ENCODE measurements at regions not wholly inside any gene's neighbourhood (a gene's known extent, or its start where the extent isn't known, plus 50 kb on each side); places are given as distances from the start of the nearest gene placed in this dataset.

DNA sequence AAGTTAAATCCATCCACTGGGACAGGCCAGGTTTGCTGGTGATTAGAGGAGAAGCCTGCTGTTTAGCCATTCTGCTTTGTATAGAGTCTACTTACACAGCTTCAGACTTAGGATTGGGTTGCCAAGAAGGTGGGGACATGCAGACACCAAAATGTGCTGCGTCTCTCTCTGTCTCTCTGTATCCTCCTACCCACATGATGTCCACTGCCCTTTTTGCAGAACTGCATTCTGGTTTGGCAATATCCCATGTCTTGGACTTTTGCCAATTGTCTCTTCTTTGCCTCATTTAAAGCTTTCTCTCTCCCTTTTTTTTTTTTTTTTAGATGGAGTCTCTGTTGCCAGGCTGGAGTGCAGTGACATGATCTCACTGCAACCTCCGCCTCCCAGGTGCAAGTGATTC, 261.1 kb upstream of the FN1 start:
- no peak for DNase-seq (ENCODE audit: low read depth in 4 of 4, low spot score in 2 of 4)

DNA sequence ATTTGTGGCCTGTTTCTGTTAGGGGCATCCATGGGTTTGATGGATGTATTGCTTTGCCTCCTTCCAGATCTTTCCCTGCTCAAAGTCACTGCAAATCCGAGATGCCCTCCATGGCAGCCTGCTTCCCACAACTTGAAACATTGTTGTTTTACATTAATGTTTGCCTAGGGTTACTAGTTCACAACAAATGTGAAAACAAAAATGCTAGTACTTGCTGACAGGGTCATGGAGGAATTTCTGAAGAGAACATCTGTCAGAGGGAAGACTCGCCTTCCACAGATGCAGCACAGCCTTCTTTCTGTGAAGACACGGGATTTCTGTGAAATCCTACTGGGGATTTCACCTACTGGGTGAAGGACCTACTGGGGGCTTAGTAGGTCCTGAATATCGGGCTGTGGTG, 260.0 kb upstream of the FN1 start:
- no peak for DNase-seq (ENCODE audit: low read depth in 4 of 4, low spot score in 2 of 4)

DNA sequence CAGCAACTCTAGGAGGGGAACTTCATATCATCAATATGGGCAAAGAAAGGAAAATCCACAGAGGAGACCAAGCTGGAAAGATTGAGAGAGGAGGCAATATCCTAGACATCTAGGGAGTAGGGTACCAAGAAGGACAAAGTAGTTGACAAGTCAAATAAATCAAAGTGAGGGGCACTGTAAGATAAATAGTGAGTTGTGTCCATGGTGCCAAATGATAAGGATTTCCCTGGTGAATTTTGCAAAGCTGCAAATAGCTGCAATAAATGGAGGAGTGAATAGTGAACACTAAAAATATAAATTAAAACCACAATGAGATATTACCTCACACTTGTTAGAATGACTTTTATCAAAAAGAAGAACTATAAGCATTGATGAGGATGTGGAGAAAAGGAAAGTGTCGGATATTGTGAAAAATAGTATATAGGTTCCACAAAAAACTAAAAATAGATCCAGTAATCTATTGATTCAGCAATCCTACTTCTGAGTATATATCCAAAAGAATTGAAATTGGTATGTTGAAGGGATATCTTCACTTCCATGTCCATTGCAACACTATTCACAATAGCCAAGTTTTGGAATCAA, 258.2 kb upstream of the FN1 start:
- DNase-seq (ENCODE audit: low read depth in 4 of 4, low spot score in 2 of 4): no peak

DNA sequence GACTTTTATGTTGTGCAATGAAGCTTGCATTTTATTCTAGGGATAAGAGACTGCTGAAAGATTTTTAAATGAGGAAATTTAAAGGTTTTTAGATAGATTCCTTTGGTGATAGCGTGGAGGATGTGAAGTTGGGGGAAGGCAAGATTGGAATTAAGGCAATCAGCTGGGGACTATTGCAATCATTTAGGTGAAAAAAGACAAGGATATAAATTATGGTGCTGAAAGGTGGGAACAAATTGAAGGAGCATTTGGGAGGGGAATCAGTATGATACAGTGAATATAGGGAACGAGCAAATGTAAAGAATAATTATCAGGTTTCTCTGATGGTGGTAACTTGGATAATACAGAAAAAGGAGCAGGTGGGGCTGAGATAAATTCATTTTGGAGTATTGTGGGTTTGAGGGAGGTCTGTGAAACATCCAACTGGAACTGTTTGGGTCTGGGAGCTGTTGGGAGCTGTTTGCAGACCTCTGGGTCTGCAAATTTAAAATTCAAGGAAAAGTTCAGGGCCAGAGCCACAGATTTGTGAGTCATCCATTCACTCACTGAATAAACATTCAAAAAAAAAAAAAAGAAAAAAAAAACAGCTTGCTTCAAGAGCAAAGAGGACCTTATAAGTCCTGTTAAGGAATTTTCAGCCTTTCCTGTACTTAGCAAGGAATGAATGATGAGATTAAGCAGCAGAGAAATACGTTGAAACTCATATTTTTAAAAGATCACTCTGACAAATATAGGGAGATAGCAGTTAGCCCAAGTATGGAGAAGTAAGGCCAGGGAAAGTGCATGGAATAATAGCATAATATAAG, 257.5 kb upstream of the FN1 start:
- no peak for DNase-seq (ENCODE audit: low read depth in 4 of 4, low spot score in 2 of 4)

DNA sequence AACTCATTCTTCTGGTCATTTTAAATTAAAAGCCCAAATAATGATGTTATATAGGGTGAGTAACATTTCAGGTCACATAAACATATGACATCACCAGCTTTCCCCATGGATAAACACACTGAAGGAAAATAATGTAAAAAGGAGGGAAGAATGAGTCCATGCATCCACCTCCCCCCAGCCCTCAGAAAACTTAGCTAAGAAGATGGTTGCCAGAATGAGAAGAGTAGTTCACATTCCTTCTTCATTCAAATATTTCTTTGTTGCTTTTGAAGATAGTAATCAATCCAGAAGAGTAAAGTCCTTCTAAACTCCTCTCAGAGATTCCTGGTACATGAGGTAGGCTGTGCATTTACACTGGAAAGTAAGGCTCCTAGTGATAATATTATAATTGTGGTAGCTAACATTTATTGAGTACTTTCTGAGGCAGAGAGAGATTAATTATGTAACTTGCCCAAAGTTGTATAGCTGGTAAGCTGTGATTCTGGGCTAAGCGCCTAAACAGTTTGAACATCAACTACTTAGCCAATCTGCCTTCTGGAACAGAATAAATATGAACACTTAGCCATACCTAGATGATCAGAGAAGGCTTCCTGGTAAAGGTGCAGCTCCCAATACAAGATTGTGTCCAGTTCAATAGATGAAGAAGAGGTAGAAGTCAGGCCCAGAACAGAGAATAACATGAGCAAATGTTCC, 256.7 kb upstream of the FN1 start:
- no peak for DNase-seq (ENCODE audit: low read depth in 4 of 4, low spot score in 2 of 4)

DNA sequence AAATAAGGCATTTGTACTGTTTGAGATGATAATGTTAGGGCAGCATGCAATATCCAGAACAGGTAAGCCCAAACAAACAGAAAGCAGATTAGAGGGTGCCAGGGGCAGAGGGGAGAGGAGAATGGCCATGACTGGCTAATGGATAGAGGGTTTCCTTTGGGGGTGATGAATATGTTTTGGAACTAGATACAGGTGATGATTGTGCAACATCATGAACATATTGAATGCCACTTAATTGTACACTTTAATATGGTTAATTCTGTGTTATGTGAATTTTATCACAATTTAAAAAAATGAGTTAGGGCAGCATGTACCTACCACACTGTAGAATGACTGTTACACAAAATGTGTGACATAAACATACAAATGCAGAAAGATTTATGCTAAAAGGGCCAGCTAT, 255.5 kb upstream of the FN1 start:
- DNase-seq (ENCODE audit: low read depth in 4 of 4, low spot score in 2 of 4): no peak

DNA sequence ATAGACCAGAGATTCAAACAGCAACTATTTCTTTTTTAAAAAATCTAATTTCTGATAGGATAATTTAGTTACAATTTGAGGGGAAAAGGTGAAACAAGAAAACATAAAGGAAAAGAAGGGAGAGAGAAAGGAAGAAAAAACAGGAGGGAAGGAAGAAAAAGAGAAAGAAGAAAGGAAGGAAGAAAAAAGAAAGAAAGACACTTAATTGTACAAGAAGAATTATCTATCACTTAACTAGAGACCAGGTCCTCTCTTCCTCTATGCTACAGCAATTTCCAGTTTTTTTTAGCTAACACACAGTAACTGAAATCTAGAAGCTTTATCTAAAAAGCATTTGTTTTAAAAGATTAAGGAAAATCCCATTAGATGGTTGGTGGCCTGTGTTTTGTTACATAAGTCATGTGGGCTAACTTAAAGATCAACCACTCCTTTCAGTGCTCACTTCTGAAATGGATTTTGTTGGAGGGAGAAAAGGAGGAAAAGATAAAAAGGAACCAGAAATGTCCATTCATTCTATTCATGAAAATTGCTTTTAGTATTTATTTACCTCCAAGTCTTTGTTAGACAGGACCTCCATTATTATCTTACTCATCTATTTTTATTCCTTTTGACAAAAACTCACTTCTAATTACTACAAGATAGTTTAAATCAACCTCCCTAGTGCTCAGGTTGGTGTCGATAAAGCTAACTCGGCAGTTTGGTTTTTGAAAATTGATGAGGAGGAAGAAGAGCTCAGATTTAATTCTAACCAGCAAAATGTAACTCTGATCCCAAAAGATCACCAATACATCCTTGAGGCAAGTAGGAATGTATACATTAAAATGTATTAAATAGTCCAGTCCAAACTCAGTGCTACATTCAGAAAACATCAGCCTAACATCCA, 251.5 kb upstream of the FN1 start:
- no peak for DNase-seq (ENCODE audit: low read depth in 4 of 4, low spot score in 2 of 4)

DNA sequence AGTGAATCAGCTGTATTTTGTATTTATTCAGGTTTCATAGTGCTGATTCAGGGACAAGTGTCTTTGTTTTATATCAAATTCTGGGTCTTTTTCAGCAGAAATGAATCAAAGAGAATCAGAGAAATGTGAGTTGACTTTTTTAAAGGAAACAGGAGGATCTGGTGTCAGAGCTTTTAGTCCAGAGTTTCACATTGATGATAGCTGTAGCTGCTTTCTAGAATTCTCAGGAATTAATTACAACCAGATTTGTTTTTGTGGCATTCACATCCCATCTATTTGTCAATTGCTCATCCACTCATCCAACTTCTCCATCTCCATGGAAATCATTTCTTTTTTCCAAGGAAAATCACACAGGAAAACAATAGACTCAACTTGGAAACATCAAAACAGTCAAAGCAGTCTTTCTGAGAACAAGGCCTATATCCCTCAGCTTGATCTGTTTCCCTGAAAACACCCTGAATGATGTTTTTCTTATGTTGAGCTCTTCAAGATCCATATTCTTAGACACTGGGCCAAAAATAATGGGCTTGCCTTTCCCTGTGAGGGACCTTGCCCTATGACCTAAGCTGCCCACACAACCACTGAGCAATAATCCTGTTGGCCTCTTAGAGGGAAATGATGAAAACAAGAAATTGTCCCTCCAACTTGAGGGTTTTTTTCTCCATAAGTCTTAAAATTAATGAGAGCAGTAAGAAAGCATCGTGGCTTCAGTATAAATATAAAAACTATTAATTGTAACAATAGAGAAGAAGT, 249.5 kb upstream of the FN1 start:
- DNase-seq (ENCODE audit: low read depth in 4 of 4, low spot score in 2 of 4): no peak

DNA sequence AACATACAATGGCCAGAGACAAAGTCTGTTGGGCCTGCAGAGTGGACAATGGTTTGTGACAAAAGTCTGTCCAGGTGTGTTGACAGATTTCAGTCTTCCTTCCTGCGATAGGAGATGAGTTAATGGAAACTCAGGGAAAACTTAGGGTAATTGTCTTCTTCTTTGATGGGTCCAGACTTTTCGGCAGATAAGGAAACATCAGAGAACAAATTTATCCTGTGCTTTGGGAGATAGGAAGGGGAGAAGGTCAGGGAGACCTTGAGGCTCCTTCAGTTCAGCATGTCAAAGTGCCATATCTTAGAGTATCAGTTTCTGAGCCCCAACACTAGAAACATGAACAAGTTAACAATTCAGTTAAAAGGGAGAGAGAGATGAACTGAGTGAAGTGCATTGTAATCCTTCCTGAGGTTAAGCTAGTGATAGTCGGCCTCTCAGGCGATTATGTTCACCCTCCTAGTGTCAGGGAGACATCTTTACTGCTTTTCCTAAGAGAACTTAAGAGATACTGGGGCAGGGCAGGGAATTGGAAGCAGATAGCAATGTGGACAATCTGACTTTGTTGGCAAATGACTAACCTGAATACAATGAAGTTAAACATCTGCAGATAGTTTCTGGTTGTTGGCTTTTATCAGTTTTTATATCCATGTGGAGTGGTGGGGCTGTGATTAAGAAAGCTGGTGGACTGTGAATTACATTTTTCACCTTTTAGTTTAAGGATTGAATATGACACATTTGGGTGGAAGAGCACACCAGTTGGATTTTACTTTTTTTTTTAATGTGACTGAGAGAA, 248.8 kb upstream of the FN1 start:
- no peak for DNase-seq (ENCODE audit: low read depth in 4 of 4, low spot score in 2 of 4)

DNA sequence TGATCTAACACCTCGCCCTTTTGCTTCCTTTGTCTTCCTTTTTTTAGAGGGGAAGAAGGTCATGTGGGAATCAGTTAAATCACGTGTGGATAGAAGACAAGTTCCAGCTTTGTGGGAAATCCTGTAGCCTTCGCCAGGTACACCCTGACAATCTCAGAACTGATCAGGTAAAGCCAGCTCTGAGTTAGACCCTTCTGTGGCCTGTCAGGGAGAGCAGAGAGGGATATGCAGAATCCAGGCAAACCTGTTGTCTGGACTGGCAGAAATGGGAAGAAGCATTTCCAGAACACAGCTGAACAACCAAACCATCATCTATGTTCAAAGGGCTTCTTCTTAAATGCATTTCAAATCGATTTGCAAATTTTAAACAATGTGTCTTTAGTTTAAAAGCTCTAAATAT, 247.4 kb upstream of the FN1 start:
- no peak for DNase-seq (ENCODE audit: low read depth in 4 of 4, low spot score in 2 of 4)

DNA sequence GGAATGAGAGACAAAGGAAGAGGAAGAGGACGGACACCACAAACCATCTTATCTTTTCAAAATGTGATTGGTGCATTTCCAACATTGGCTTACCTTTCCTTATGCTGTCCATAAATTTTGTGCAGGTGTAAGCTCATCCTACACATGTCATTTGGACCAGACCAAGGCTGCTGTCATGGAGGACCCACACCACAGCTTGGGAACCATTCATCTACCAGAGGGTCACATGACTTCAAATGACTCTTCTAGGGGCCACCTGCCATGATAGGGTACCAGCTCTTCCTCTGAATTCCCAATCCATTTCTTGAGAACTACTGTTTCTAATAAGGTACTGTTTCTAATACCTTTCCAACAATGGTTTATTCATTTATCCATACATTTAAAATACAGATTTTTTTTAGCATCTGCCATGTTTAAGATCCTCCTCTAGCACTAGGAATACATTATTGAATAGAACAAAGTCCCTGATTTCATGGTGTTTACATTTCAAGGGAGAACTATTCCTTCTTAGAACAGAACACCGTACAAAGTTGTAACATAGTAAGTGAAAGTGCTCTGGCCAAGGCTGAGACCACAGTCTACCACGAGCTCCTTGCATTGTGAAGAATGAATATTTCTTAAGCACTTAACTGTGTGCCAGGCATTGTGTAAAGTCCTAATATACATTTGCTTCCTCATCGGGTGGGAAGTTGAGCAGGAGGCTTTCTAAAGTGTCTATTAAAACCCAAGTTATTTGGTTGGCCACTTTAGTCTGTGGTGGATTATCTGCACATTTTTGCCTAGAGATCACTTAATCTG, 246.1 kb upstream of the FN1 start:
- no peak for DNase-seq (ENCODE audit: low read depth in 4 of 4, low spot score in 2 of 4)

DNA sequence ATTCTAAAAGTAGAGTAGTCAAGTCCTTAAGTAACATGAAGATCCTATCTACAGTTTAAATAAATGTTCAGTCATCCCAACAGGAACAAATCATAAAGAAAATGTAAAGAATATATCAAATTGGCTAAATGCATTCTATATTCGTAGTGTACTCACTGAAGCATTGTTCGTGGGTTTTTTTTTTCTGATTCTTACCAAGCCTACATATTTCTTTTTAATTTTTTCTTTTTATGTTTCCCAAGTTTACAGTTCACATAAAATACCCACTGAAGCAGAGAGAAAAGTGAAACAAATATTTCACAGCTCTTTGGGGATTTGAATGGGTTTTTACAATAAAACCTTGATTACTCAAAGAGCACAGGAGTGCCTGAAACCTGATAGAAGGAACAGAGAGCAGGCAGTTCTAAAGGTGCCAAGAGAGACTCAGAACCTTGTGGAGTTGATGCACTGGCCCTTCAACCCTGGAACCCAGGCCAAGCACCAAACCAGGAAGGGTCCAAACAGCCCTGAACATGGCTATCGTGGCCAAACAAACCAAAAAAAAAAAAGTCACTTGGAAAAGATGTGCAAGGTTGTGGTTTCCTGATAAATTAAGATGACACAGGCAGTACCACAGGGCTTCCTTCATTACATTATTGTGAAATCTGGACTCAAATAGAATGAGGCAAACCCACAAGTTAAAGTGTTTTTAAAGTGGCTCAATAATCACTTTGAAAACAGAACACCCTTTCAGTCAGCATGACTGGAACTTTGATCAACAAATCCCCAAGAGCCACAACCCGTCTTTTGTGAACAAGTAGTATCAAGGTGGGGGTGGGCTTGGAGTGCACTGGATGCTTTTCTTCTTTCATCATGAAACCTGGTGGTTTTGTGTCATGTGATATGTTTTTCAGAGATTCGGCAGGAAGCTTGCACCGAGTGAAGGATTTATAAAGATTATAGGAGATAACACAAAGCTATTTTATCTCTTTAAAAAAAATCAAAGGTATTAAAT, 245.0 kb upstream of the FN1 start:
- DNase-seq (ENCODE audit: low read depth in 4 of 4, low spot score in 2 of 4): no peak

DNA sequence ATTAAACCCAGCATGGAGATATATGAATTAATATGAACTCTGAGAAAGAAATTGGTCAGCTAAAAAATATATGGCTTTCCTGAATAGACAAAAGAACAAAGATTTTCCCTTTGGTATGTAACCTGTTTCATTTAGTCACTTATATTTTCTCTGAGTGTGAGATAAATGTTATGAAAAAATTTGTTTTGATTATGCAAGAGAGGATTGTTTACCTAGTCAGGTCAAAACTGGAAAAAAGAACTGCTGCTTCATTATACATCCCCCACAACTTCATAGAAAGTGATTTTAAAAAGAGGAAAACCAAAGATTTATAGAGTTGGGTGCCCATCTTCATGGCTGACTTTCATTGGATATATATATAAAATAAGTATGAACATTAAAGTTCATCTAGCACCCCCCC, 242.2 kb upstream of the FN1 start:
- DNase-seq (ENCODE audit: low read depth in 4 of 4, low spot score in 2 of 4): no peak

DNA sequence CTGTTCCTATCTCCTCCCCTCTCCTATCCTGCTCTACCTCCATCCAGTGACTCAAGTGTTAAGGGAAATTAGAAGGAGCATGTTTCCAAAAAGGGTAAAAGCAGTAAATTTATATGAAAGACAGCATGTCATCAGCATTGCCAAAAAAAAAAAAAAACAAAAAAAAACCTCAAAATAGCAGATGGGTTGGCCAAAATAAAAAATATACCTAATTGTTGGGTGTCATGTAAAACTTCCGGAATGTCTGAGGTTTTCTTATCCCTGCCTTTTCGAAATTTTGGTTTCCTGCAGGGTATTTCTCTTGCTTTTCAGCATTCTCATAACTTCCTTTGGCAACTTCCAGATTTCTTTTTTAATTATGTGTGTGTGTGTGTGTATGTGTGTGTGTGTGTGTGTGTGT, 241.6 kb upstream of the FN1 start:
- DNase-seq (ENCODE audit: low read depth in 4 of 4, low spot score in 2 of 4): no peak

DNA sequence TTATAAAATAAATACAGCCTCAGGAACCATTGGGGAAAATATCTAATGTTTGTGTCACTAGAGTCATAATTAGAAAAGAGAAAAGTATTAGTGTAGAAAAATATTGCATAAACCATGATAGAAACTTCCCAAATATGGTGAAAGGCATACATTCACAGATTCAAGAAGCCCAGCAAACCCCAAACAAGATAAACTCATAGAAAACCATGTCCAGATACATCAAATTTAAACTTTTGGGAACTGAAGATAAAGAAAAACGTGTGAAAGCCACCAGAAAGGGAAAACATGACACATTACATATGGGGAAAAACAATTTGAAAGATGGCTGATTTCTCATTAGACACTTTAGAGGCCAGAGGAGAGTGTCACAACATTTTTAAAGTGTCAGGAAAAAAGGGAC, 236.5 kb upstream of the FN1 start:
- no peak for DNase-seq (ENCODE audit: low read depth in 4 of 4, low spot score in 2 of 4)

DNA sequence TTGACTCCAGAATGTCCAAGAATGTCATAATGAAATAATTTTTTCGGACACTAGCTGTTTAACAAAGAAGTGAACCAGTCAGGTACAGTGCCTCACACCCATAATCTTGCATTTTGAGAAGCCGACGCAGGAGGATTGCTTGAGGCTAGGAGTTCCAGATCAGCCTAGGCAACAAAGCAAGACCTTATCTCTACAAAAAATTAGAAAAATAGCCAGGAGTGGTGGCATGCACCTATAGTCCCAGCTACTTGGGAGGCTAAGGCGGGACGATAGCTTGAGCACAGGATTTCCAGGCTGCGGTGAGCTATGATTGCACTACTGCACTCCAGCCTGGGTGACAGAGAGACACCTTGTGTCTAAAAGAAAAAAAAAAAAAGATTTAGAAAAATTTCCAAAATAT, 235.8 kb upstream of the FN1 start:
- no peak for DNase-seq (ENCODE audit: low read depth in 4 of 4, low spot score in 2 of 4)

DNA sequence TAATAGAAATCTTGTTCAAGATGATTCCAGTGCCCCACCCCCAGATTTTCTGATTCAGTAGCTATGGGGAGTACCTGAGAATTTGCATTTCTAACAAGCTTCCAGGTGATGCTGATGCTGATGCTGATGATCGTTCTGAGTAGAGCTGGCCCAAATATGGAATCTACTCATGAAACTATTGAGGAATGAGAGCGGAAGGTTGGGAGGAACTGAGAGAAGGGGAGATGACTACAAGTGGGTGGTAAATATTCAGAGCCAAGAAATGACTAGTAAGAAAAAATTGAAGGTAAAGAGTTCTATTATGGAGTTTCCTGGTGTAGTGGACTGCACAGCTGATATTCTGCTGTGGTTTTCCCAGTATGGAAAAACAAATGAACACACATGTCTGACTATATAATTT, 235.4 kb upstream of the FN1 start:
- no peak for DNase-seq (ENCODE audit: low read depth in 4 of 4, low spot score in 2 of 4)

DNA sequence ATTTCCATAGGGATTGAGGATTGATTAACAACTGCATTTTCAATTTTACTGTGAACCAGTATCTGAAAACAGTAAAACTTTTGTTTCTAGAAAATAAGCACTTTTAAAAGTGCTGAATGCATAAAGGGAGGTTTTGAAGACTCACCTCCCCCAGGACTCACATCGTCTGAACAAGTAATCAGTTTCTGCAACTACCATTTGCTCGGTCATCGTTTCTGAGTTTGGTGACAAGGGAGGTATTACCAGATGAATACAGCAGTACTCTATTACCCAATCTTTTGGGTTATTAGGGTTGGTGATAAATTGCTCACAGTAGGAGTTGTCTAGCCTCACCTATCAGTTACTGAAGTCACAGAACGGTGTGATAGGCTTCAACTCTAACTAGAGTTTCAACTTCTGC, 234.5 kb upstream of the FN1 start:
- no peak for DNase-seq (ENCODE audit: low read depth in 4 of 4, low spot score in 2 of 4)

Measured in left renal cortex interstitium (tissue), 4 donors.